PC-9 (cell line): ENCODE measurements at regions not wholly inside any gene's neighbourhood (a gene's known extent, or its start where the extent isn't known, plus 50 kb on each side); places are given as distances from the start of the nearest gene placed in this dataset.

Source experiments
- EZH2 ChIP-seq: fragments of 200-600 bp; sonication (generic); IDR thresholded peaks from 2 replicates; pipeline ENCODE4 v1.8.0; 2017; ENCODE audit warnings: antibody characterized with exemption, low read depth
- TF ChIP-seq, protein P1 (sequence below): fragments of 200-600 bp; sonication (generic); conservative IDR thresholded peaks from 2 replicates; pipeline ENCODE4 v1.6.1; 2017; ENCODE audit warnings: mixed run types, antibody characterized with exemption, mild to moderate bottlenecking, moderate library complexity

DNA sequence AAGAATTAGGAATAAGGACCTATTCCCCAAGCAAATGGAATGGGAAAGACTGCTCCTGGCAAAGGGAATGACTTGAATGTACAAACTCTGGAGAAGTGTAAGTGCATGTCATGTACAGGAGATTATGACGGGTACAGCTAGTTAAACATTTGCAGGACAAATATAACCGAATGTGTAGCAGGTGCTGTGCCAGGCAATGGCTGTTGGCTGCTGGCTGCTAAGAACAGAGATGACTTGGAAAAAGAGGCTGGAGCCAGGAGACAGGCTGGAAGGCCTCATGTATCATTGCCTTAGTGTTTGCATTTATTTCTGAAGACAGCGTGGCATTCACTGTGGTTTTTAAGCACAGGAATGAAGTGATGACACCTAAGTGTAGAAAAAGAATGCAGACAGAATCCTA is 136.8 kb downstream of the TTC8 start:
- TF ChIP-seq, protein P1, sequence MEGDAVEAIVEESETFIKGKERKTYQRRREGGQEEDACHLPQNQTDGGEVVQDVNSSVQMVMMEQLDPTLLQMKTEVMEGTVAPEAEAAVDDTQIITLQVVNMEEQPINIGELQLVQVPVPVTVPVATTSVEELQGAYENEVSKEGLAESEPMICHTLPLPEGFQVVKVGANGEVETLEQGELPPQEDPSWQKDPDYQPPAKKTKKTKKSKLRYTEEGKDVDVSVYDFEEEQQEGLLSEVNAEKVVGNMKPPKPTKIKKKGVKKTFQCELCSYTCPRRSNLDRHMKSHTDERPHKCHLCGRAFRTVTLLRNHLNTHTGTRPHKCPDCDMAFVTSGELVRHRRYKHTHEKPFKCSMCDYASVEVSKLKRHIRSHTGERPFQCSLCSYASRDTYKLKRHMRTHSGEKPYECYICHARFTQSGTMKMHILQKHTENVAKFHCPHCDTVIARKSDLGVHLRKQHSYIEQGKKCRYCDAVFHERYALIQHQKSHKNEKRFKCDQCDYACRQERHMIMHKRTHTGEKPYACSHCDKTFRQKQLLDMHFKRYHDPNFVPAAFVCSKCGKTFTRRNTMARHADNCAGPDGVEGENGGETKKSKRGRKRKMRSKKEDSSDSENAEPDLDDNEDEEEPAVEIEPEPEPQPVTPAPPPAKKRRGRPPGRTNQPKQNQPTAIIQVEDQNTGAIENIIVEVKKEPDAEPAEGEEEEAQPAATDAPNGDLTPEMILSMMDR, result no peak
- TF ChIP-seq EZH2, result no peak
